GM12878 (cell line): ENCODE measurements at regions not wholly inside any gene's neighbourhood (a gene's known extent, or its start where the extent isn't known, plus 50 kb on each side); places are given as distances from the start of the nearest gene placed in this dataset.

Source experiments
- ATAC-seq: fragments of 200-7000 bp; cut with Tn5 transposase; 3 replicates; pipeline ENCODE4 v1.9.1; 2020; ENCODE audit warnings: mild to moderate bottlenecking, moderate library complexity
- BruUV-seq: library from RNA; stranded (reverse); fragments of 400-500 nt; replicated peaks from 2 replicates; lab custom pipeline; 2021; lab: Mats Ljungman, UMichigan
- CTCF ChIA-PET: fragments of 300-600 bp; sonication (Branson Sonifier 250); formaldehyde crosslinking; extraction: SDS; loops from one replicate; lab custom pipeline; 2021; ENCODE audit warnings: inconsistent platforms; lab: Yijun Ruan, JAX
- POLR2A ChIA-PET: fragments of 350-600 bp; formaldehyde crosslinking; extraction: SDS; loops from one replicate; lab custom pipeline; 2021; ENCODE audit warnings: inconsistent platforms; lab: Charles Lee
- RAD21 ChIA-PET: fragments of 300-600 bp; sonication (Branson Sonifier 250); formaldehyde crosslinking; loops from one replicate; lab custom pipeline; 2023; ENCODE audit warnings: antibody characterized with exemption; ENCODE audit not compliant: unreplicated experiment; lab: Charles Lee
- SMC1A ChIA-PET: fragments of 300-600 bp; sonication (Branson Sonifier 250); formaldehyde crosslinking; loops from one replicate; lab custom pipeline; 2023; ENCODE audit not compliant: unreplicated experiment, uncharacterized antibody; lab: Charles Lee
- DNase-seq: peaks from one replicate; pipeline ENCODE4 v3.0.0-alpha.2; 2011; ENCODE audit warnings: low read depth, low spot score
- FAIRE-seq: peaks from 3 replicates; lab custom pipeline; 2011; peaks lifted over from hg19 to GRCh38; lab: Jason Lieb, UNC
- H2AFZ ChIP-seq: 2 replicates; pipeline ENCODE4 v1.6.0; 2011; ENCODE audit warnings: low read depth, low read length, control low read depth; ENCODE audit not compliant: control insufficient read depth
- H3K27ac ChIP-seq: 2 replicates; pipeline ENCODE4 v1.5.1; 2011; ENCODE audit warnings: control low read depth; ENCODE audit not compliant: control insufficient read depth, insufficient read depth
- H3K27me3 ChIP-seq, 2 experiments: replicated peaks in 1 of 2; 2 replicates each; pipeline versions ENCODE4 v1.6.0 to v1.6.1; 2011; ENCODE audit warnings: low read length in 1 of 2; ENCODE audit not compliant: control insufficient read depth in 2 of 2, insufficient read depth in 2 of 2
- H3K36me3 ChIP-seq, 2 experiments: 2 replicates each; pipeline ENCODE4 v1.5.1; 2011; ENCODE audit warnings: low read length in 1 of 2; ENCODE audit not compliant: control insufficient read depth in 2 of 2, insufficient read depth in 2 of 2
- H3K4me1 ChIP-seq: 2 replicates; pipeline ENCODE4 v1.6.1; 2011; ENCODE audit warnings: mild to moderate bottlenecking, low read length, moderate library complexity, mixed read lengths; ENCODE audit not compliant: control insufficient read depth, insufficient read depth
- H3K4me2 ChIP-seq: 2 replicates; pipeline ENCODE4 v1.6.0; 2011; ENCODE audit warnings: control low read depth; ENCODE audit not compliant: control insufficient read depth, insufficient read depth
- H3K4me3 ChIP-seq: fragments of 200-600 bp; sonication (generic); 2 replicates; pipeline ENCODE4 v1.5.1; 2016
- H3K79me2 ChIP-seq: 2 replicates; pipeline ENCODE4 v1.6.0; 2011; ENCODE audit warnings: low read length; ENCODE audit not compliant: control insufficient read depth, insufficient read depth
- H3K9ac ChIP-seq: 2 replicates; pipeline ENCODE4 v1.8.0; 2011; ENCODE audit warnings: low read length, control low read depth, mixed read lengths; ENCODE audit not compliant: control insufficient read depth, insufficient read depth
- H3K9me3 ChIP-seq: replicated peaks from 3 replicates; pipeline ENCODE4 v1.5.1; 2011; ENCODE audit warnings: mild to moderate bottlenecking, low read length; ENCODE audit not compliant: control insufficient read depth, insufficient read depth
- H4K20me1 ChIP-seq: 2 replicates; pipeline ENCODE4 v1.6.0; 2011; ENCODE audit not compliant: control insufficient read depth, insufficient read depth
- ASH2L ChIP-seq: fragments of 300-600, 200-600 bp; sonication (generic); IDR thresholded peaks from 2 replicates; pipeline ENCODE4 v1.6.1; 2017; ENCODE audit warnings: low read depth, mild to moderate bottlenecking, borderline replicate concordance
- CEBPZ ChIP-seq: fragments of 150-350 bp; IDR thresholded peaks from 2 replicates; pipeline ENCODE4 v1.6.1; 2016; ENCODE audit warnings: low read depth, low read length
- CTCF ChIP-seq, 3 experiments: IDR thresholded peaks in 2 of 3; conservative IDR thresholded peaks in 1 of 3; 2 replicates each; pipeline ENCODE4 v1.5.1; 2011; ENCODE audit warnings: low read depth in 3 of 3, low read length in 3 of 3, mild to moderate bottlenecking in 3 of 3, control low read depth in 2 of 3, moderate library complexity in 2 of 3, inconsistent platforms in 1 of 3, mixed read lengths in 1 of 3; ENCODE audit not compliant: control insufficient read depth in 2 of 3, insufficient read depth in 1 of 3; ENCODE audit errors: extremely low read depth in 1 of 3
- ETV6 ChIP-seq, 2 experiments: fragments of 450-650 bp in 1 of 2; IDR thresholded peaks in 1 of 2; conservative IDR thresholded peaks in 1 of 2; 2 replicates each; pipeline ENCODE4 v1.6.1; 2014; ENCODE audit warnings: antibody characterized with exemption in 1 of 2, borderline replicate concordance in 1 of 2, low read depth in 1 of 2, mild to moderate bottlenecking in 1 of 2, moderate library complexity in 1 of 2
- EZH2 ChIP-seq: IDR thresholded peaks from 2 replicates; pipeline ENCODE4 v1.6.1; 2012; ENCODE audit warnings: low read depth, mild to moderate bottlenecking, control low read depth, inconsistent platforms, low read length, borderline replicate concordance; ENCODE audit not compliant: control insufficient read depth
- FOXM1 ChIP-seq: IDR thresholded peaks from 2 replicates; pipeline ENCODE4 v1.6.1; 2012; ENCODE audit warnings: low read depth, mild to moderate bottlenecking, inconsistent platforms, low read length, moderate library complexity
- IRF4 ChIP-seq: IDR thresholded peaks from 2 replicates; pipeline ENCODE4 v1.6.1; 2011; ENCODE audit warnings: low read depth, low read length
- NFXL1 ChIP-seq: fragments of 450-650 bp; IDR thresholded peaks from 2 replicates; pipeline ENCODE4 v1.6.1; 2017; ENCODE audit warnings: antibody characterized with exemption, mild to moderate bottlenecking, borderline replicate concordance
- NR2C2 ChIP-seq: IDR thresholded peaks from 2 replicates; pipeline ENCODE4 v1.6.1; 2011; ENCODE audit warnings: borderline replicate concordance, low read depth; ENCODE audit not compliant: control insufficient read depth, insufficient read length
- PAX5 ChIP-seq: IDR thresholded peaks from 2 replicates; pipeline ENCODE4 v1.6.1; 2011; ENCODE audit warnings: low read depth, low read length, borderline replicate concordance
- SMAD5 ChIP-seq: IDR thresholded peaks from 2 replicates; pipeline ENCODE4 v1.6.1; 2016; ENCODE audit warnings: antibody characterized with exemption, low read depth
- SPI1 ChIP-seq: IDR thresholded peaks from 2 replicates; pipeline ENCODE4 v1.6.1; 2011; ENCODE audit warnings: low read depth, mild to moderate bottlenecking, low read length, moderate library complexity, borderline replicate concordance; ENCODE audit not compliant: insufficient read depth
- TBL1XR1 ChIP-seq: IDR thresholded peaks from 2 replicates; pipeline ENCODE4 v1.6.1; 2012; ENCODE audit warnings: low read depth, low read length, improper control_type of control experiment
- TCF7 ChIP-seq: IDR thresholded peaks from 2 replicates; pipeline ENCODE4 v1.6.1; 2014; ENCODE audit warnings: antibody characterized with exemption, borderline replicate concordance
- ZNF274 ChIP-seq: IDR thresholded peaks from one replicate; pipeline ENCODE4 v1.8.0; 2011; ENCODE audit not compliant: insufficient read length, insufficient read depth
- WGBS: methylation state at CpG from one replicate; pipeline ENCODE4 v1.1.6; 2016; ENCODE audit warnings: low lambda C conversion rate; ENCODE audit not compliant: insufficient replicate concordance, insufficient coverage; ENCODE audit errors: missing lambda C conversion rate; 5-methylcytosine and 5-hydroxymethylcytosine counted together
- in situ Hi-C: fragments of 300-500 bp; cut with MboI; formaldehyde crosslinking; loops from 9 replicates; pipeline ENCODE4 v1.14.3; 2018; ENCODE audit warnings: mixed read lengths
- intact Hi-C: fragments of 100-400 bp; cut with micrococcal nuclease; formaldehyde crosslinking; loops from one replicate; pipeline ENCODE4 v1.14.2; 2022; ENCODE audit not compliant: unreplicated experiment

GRCh38 chr10:52619052-52619451 lies 153.5 kb downstream of the MBL2 start (continued):
- TF ChIP-seq ETV6 (conservative IDR thresholded peaks at IDR 0.05 in 1 of 2, IDR thresholded peaks at IDR 0.05 in 1 of 2; ENCODE audit: borderline replicate concordance in 1 of 2, low read depth in 1 of 2) (no peak), TBL1XR1 (no peak), PAX5 (no peak), TCF7 (no peak), SMAD5 (no peak), EZH2 (no peak), SPI1 (no peak), NR2C2 (no peak), FOXM1 (no peak), IRF4 (no peak), CTCF (IDR thresholded peaks at IDR 0.05 in 2 of 3, conservative IDR thresholded peaks at IDR 0.05 in 1 of 3; ENCODE audit: control insufficient read depth in 2 of 3, extremely low read depth in 1 of 3, insufficient read depth in 1 of 3, low read depth in 3 of 3, low read length in 3 of 3) (no peak)

- H4K20me1 ChIP-seq: no peaks in the 10 kb centered on the region
- no peak for TF ChIP-seq NFXL1
- TF ChIP-seq CEBPZ: no peak
- TF ChIP-seq ASH2L: no peak
- no peak for TF ChIP-seq ZNF274
Observed at GRCh38 chr10:52621635-52622079, 150.9 kb downstream of the MBL2 start.

More at GRCh38 chr10:52621635-52622079, 150.9 kb downstream of the MBL2 start:
- RAD21 ChIA-PET: no interaction called here
- no peaks in the 10 kb centered on the region for H3K36me3 ChIP-seq
- in situ Hi-C loops: no loop called here
- DNase-seq (no peak), ATAC-seq (no peak), FAIRE-seq (no peak)
- H3K79me2 ChIP-seq: no peaks in the 10 kb centered on the region
- CTCF ChIA-PET: interaction anchor here (1.5 kb wide), 1 partner anchor 22 kb away, joined by 4 read pairs; no protein-coding TSS in a partner anchor
- H3K9ac ChIP-seq: no peak overlapping the region
- intact Hi-C loops: no loop called here
- POLR2A ChIA-PET: no interaction called here
- SMC1A ChIA-PET: interaction anchor here (0.6 kb wide), 1 partner anchor 1919 kb away, joined by 3 read pairs; no protein-coding TSS in a partner anchor
- BruUV-seq: no TSS peak
- no peaks in the 10 kb centered on the region for H3K27me3 ChIP-seq
- WGBS: 0% methylated on average over 2 of the region's 2 CpGs
- no peak overlapping the region for H3K27ac ChIP-seq
- H3K4me2 ChIP-seq: no peak overlapping the region
- H3K4me1 ChIP-seq: no peaks in the 10 kb centered on the region
- no peak overlapping the region for H2AFZ ChIP-seq
- no peaks in the 10 kb centered on the region for H3K9me3 ChIP-seq
- H3K4me3 ChIP-seq: no peak overlapping the region
